HepG2 (cell line): ENCODE measurements at regions not wholly inside any gene's neighbourhood (a gene's known extent, or its start where the extent isn't known, plus 50 kb on each side); places are given as distances from the start of the nearest gene placed in this dataset.

ENCODE experiments used
- ATAC-seq: fragments of 200-7000 bp; cut with Tn5 transposase; 3 replicates; pipeline ENCODE4 v1.9.1; 2020; ENCODE audit warnings: mild to moderate bottlenecking, moderate library complexity
- BruUV-seq: library from RNA; stranded (reverse); fragments of 400-500 nt; replicated peaks from 2 replicates; lab custom pipeline; 2021; lab: Mats Ljungman, UMichigan
- CTCF ChIA-PET: fragments of 300-600 bp; formaldehyde crosslinking; extraction: SDS; loops from one replicate; lab custom pipeline; 2021; ENCODE audit warnings: low total read pairs, inconsistent platforms, low intra/inter-chr PET ratio; lab: Yijun Ruan, JAX
- POLR2A ChIA-PET: fragments of 350-600 bp; sonication (Branson Sonifier 250); formaldehyde crosslinking; loops from one replicate; lab custom pipeline; 2020; ENCODE audit warnings: antibody characterized with exemption, inconsistent platforms; lab: Yijun Ruan, JAX
- DNase-seq: peaks from one replicate; pipeline ENCODE4 v3.0.0-alpha.2; 2015; ENCODE audit warnings: low spot score
- FAIRE-seq: peaks from 3 replicates; lab custom pipeline; 2011; peaks lifted over from hg19 to GRCh38; lab: Jason Lieb, UNC
- H2AFZ ChIP-seq: one replicate; pipeline ENCODE4 v1.6.1; 2011; ENCODE audit warnings: low read length, inconsistent platforms
- H3K27ac ChIP-seq: fragments of 300-600 bp; 3 replicates; pipeline ENCODE4 v1.8.0; 2011; ENCODE audit warnings: mixed run types, mild to moderate bottlenecking, mixed read lengths, low read length, inconsistent platforms; ENCODE audit not compliant: insufficient read depth; ENCODE audit errors: extremely low read length
- H3K27me3 ChIP-seq, 2 experiments: fragments of 200-600 bp in 1 of 2; 2 replicates in 1 of 2; 3 replicates in 1 of 2; pipeline versions ENCODE4 v1.6.0 to v1.8.0; 2011; ENCODE audit warnings: low read length in 2 of 2, mild to moderate bottlenecking in 2 of 2, moderate library complexity in 2 of 2, inconsistent platforms in 1 of 2; ENCODE audit not compliant: insufficient read depth in 2 of 2, control insufficient read depth in 1 of 2
- H3K36me3 ChIP-seq, 2 experiments: fragments of 200-600 bp in 1 of 2; replicated peaks in 1 of 2; 2 replicates in 1 of 2; 3 replicates in 1 of 2; pipeline versions ENCODE4 v1.5.1 to v1.8.0; 2011; ENCODE audit warnings: low read length in 2 of 2, inconsistent platforms in 1 of 2; ENCODE audit not compliant: insufficient read depth in 2 of 2, control insufficient read depth in 1 of 2
- H3K4me1 ChIP-seq: 2 replicates; pipeline ENCODE4 v1.5.1; 2012; ENCODE audit warnings: low read length, inconsistent platforms; ENCODE audit not compliant: insufficient read depth
- H3K4me2 ChIP-seq: 2 replicates; pipeline ENCODE4 v1.6.0; 2011; ENCODE audit warnings: low read depth, low read length, inconsistent platforms
- H3K4me3 ChIP-seq, 3 experiments: fragments of 200-600 bp in 1 of 3; sonication (generic), shearing (Covaris generic) in 1 of 3; replicated peaks in 1 of 3; 2 replicates each; pipeline ENCODE4 v1.5.1; 2011 to 2016; ENCODE audit warnings: low read length in 3 of 3, inconsistent platforms in 2 of 3, low read depth in 2 of 3, mild to moderate bottlenecking in 2 of 3, control low read depth in 1 of 3, mixed read lengths in 1 of 3; ENCODE audit not compliant: insufficient read depth in 1 of 3
- H3K79me2 ChIP-seq: one replicate; pipeline ENCODE4 v1.6.1; 2011; ENCODE audit warnings: low read length, inconsistent platforms; ENCODE audit not compliant: insufficient read depth
- H3K9ac ChIP-seq: 2 replicates; pipeline ENCODE4 v1.6.0; 2011; ENCODE audit warnings: mild to moderate bottlenecking, low read depth, low read length, inconsistent platforms; ENCODE audit not compliant: insufficient read depth
- H3K9me3 ChIP-seq: 2 replicates; pipeline ENCODE4 v1.5.1; 2012; ENCODE audit warnings: mild to moderate bottlenecking, low read length
- H4K20me1 ChIP-seq: 2 replicates; pipeline ENCODE4 v1.6.0; 2011; ENCODE audit warnings: inconsistent platforms, mild to moderate bottlenecking, low read length, moderate library complexity; ENCODE audit not compliant: insufficient read depth
- ZMAT5 ChIP-seq: sonication (generic); formaldehyde crosslinking; IDR thresholded peaks from 2 replicates; pipeline ENCODE4 v1.5.0; 2020; ENCODE audit warnings: mild to moderate bottlenecking, low read depth, missing genetic modification reagents, borderline replicate concordance
- WGBS: methylation state at CpG from one replicate; pipeline ENCODE4 v1.1.6; 2017; ENCODE audit warnings: low lambda C conversion rate; 5-methylcytosine and 5-hydroxymethylcytosine counted together
- in situ Hi-C: cut with HindIII; loops from 2 replicates; pipeline ENCODE4 v1.10.0; 2017; ENCODE audit warnings: low pct_unique_long_range_greater_than_20kb; ENCODE audit not compliant: extremely low pct_ligation_motif_present
- intact Hi-C: fragments of 100-400 bp; cut with micrococcal nuclease; formaldehyde crosslinking; loops from one replicate; pipeline ENCODE4 v1.10.0; 2022; ENCODE audit not compliant: unreplicated experiment
- TF ChIP-seq, protein P1 (sequence below): sonication (generic); formaldehyde crosslinking; IDR thresholded peaks from 2 replicates; pipeline ENCODE4 v1.5.1; 2020; ENCODE audit warnings: mild to moderate bottlenecking, missing genetic modification reagents, borderline replicate concordance
- TF ChIP-seq, protein P2 (sequence below): sonication (generic); formaldehyde crosslinking; IDR thresholded peaks from 2 replicates; pipeline ENCODE4 v1.8.1; 2023; ENCODE audit warnings: mild to moderate bottlenecking, missing genetic modification reagents

GRCh38 chr6:45830441-45831139, 185.1 kb downstream of the CLIC5 start (continued):
- TF ChIP-seq, protein P1, sequence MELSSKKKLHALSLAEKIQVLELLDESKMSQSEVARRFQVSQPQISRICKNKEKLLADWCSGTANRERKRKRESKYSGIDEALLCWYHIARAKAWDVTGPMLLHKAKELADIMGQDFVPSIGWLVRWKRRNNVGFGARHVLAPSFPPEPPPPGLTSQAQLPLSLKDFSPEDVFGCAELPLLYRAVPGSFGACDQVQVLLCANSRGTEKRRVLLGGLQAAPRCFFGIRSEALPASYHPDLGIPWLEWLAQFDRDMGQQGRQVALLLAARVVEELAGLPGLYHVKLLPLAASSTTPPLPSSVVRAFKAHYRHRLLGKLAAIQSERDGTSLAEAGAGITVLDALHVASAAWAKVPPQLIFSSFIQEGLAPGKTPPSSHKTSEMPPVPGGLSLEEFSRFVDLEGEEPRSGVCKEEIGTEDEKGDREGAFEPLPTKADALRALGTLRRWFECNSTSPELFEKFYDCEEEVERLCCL (CRISPR knock-in tag): no peak
- TF ChIP-seq, protein P2, sequence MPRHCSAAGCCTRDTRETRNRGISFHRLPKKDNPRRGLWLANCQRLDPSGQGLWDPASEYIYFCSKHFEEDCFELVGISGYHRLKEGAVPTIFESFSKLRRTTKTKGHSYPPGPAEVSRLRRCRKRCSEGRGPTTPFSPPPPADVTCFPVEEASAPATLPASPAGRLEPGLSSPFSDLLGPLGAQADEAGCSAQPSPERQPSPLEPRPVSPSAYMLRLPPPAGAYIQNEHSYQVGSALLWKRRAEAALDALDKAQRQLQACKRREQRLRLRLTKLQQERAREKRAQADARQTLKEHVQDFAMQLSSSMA: no peak

GRCh38 chr6:45829873-45830272, 185.8 kb downstream of the CLIC5 start:
- Histone ChIP-seq H3K4me3 (no peak overlapping the region), H3K36me3 (no peaks in the 10 kb centered on the region)
- POLR2A ChIA-PET: no interaction called here
- TF ChIP-seq ZMAT5 (CRISPR knock-in tag): no peak
- TF ChIP-seq, all 625 proteins: peak for 0
- Histone ChIP-seq H3K4me1 (no peaks in the 10 kb centered on the region), H4K20me1 (no peaks in the 10 kb centered on the region), H2AFZ (no peak overlapping the region), H3K9ac (no peak overlapping the region), H3K9me3 (no peaks in the 10 kb centered on the region), H3K4me2 (no peak overlapping the region), H3K79me2 (no peaks in the 10 kb centered on the region), H3K27me3 (no peaks in the 10 kb centered on the region; a peak in 1 of 5 replicates), H3K27ac (no peak overlapping the region)
- 0% methylated on average over 1 of the region's 1 CpG for WGBS
- intact Hi-C loops (no loop called here), in situ Hi-C loops (no loop called here)
- CTCF ChIA-PET: no interaction called here
- ATAC-seq: no peak
- no peak for FAIRE-seq
- DNase-seq: no peak
- BruUV-seq: no TSS peak
